ENCODE measurements at regions not wholly inside any gene's neighbourhood (a gene's known extent, or its start where the extent isn't known, plus 50 kb on each side); places are given as distances from the start of the nearest gene placed in this dataset.
A peak's percentile ranks its signal among the peaks of the same experiment; 100 is the strongest.

DNA sequence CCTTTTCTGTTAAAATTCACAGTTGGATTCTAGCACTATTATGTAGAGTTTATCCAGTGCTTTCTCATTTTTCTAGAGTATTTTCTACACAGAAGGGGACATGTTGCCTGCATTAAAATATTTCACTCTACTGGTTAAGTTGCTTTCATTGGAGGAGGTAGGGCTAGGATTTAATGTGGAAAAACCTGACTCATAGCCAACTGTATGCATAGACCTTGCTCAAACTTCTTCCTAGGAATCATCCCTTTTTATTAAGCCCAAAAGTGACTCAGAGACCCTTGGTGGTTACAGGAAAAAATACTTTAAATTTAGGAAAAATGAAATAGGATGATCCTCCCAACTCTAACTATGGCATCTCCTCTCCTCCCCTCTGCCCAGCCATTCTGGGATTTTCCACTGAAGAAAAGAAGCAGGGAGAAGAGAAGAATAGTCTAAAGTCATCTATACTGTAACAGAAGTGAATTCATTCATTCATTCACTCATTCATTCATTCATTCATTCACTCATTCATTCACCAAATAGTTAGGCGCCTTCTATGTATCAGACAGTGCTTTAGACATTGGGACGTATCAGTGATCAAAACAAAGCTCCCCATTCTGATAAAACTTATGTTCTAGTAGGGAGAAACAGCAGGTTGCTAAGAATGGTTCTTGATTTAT, 109.0 kb upstream of the HTR2A start:
- in situ Hi-C loops (cut with MboI; ENCODE audit: low pct_unique_long_range_greater_than_20kb in 2 of 9, low sequenced_read_pairs in 9 of 9, unreplicated experiment in 9 of 9), result no loop called here
- no peak overlapping the region for H3K4me3 ChIP-seq
- no peaks in the 10 kb centered on the region for H3K4me1 ChIP-seq (replicated peaks in 1 of 2)
- no peak for ATAC-seq (replicated peaks in 6 of 8)
- no peak overlapping the region for H3K27ac ChIP-seq
- WGBS, 10 experiments, result 73 to 100% (median 100%) methylated on average over 1 to 2 of the region's 2 CpGs; no CpG with 5 or more reads in 1 of the 10 experiments

DNA sequence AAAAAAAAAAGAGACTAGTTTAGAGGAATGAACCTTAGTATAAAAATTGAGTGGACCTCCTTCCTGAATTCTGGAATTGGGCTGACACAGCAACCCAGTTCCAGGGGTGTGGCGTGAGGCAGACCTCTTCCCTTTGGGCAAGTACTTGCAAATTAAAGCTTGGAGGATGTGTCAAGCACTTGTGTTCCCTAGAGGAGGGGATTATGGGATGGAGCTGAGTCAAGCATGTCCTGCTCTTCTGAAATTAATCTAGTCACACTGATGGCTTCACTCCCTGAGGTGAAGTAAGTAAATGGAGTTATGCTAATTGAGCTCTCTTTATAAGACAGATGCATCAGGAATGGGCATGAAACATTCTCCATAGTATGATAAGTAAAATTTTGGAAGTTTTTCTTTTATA, 107.7 kb upstream of the HTR2A start:
- no peak overlapping the region for H3K27ac ChIP-seq
- peak in 7 of 8 experiments; percentile 49 to 79 (median 64) for ATAC-seq (replicated peaks in 6 of 8)

DNA sequence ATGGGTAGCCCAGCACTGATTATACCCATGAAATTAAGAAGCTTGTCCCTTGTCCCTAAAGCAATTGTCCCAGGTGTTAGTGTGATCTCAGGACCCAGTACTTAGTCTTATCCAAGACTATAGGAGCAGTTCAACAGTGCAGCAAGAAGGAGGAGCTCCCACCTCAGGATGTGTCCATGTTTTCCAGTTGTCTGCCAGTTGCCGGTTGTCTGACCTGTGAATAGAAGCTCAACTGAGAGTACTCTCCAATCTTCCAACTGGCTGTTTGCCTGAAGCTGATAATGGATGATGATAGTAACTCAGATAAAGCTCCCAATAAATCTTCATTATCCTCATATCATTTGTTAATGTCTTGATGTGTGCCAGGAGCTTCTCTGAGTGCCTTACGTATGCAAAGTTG, 107.2 kb upstream of the HTR2A start:
- no peak overlapping the region for H3K4me3 ChIP-seq
- no peak overlapping the region for H3K27ac ChIP-seq
- in situ Hi-C loops (cut with MboI; ENCODE audit: low pct_unique_long_range_greater_than_20kb in 2 of 9, low sequenced_read_pairs in 9 of 9, unreplicated experiment in 9 of 9), result no loop called here
- 0 to 100% (median 60%) methylated on average over 1 to 2 of the region's 2 CpGs; no CpG with 5 or more reads in 3 of the 10 experiments for WGBS, 10 experiments
- peak in 4 of 8 experiments; percentile 20 to 67 (median 52) for ATAC-seq (replicated peaks in 6 of 8)
- H3K4me1 ChIP-seq (replicated peaks in 1 of 2), result no peaks in the 10 kb centered on the region

More for the DNA sequence above, 107.7 kb upstream of the HTR2A start:
- H3K4me1 ChIP-seq (replicated peaks in 1 of 2), result no peaks in the 10 kb centered on the region
- H3K4me3 ChIP-seq, result no peak overlapping the region
- 14 to 67% methylated on average over 1 of the region's 1 CpG; no CpG with 5 or more reads in 8 of the 10 experiments for WGBS, 10 experiments
- in situ Hi-C loops (cut with MboI; ENCODE audit: low pct_unique_long_range_greater_than_20kb in 2 of 9, low sequenced_read_pairs in 9 of 9, unreplicated experiment in 9 of 9), result no loop called here

DNA sequence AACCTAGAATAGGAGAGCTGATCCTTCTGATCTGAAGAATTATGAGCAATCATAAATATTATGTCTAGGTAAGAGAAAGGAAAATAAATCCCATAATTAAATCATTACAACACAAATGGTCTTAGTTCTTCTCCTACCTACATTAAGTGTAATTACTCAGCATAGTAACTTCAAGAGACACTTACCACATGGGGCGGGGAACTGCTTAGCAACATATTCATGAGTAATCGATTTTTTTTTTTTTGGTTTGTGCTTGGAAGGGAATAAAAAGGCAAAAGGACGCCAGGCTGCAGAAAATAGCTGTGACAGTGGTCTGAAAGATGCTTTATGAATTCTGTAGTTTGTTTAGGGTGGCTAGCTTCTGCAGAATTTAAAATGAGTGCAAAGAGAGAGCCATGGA, 103.3 kb upstream of the HTR2A start:
- peak in 2 of 8 experiments; percentile 49 to 59 for ATAC-seq (replicated peaks in 6 of 8)
- in situ Hi-C loops (cut with MboI; ENCODE audit: low pct_unique_long_range_greater_than_20kb in 2 of 9, low sequenced_read_pairs in 9 of 9, unreplicated experiment in 9 of 9), result no loop called here
- H3K27ac ChIP-seq, result no peak overlapping the region
- WGBS, 10 experiments, result 0 to 77% (median 67%) methylated on average over 1 to 3 of the region's 3 CpGs; no CpG with 5 or more reads in 1 of the 10 experiments
- no peak overlapping the region for H3K4me3 ChIP-seq
- H3K4me1 ChIP-seq (replicated peaks in 1 of 2), result no peaks in the 10 kb centered on the region

DNA sequence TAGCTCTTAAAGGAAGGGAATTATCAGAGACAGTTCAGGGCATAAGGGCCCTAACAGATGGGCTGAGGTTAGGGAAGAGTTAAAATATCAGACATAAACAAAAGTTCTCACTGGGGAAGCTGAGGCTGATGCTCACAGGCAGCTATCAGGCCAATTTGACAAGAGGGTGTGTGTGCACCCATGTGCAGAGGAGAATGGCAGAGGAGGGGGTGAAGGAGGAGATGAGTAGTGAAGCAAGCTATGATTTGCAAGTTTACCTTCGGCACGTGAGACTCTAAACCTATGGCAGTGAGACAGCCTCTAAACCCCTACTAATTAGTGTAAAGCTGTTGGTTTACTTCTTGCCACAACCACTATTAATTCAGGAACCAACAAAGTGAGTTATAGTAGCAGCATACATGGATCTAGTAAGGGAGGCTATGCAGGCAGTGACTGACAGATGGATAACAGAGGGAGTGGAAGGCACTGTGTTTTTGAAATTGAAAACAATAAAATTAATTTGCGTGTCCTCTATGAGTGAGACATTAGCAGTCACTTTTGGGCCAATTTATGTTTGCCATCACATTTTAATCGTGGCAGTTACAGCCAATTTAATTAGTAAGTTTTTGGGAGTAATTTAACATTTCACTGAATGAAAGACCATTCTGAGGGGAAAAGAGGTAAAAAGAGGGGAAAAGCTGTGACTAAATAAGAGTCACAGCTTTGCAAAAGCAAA, 99.6 kb upstream of the HTR2A start:
- no peak overlapping the region for H3K27ac ChIP-seq
- no peaks in the 10 kb centered on the region for H3K4me1 ChIP-seq (replicated peaks in 1 of 2)
- WGBS, 10 experiments, result 20 to 100% (median 73%) methylated on average over 1 to 4 of the region's 4 CpGs; no CpG with 5 or more reads in 1 of the 10 experiments
- in situ Hi-C loops (cut with MboI; ENCODE audit: low pct_unique_long_range_greater_than_20kb in 2 of 9, low sequenced_read_pairs in 9 of 9, unreplicated experiment in 9 of 9), result no loop called here
- ATAC-seq (replicated peaks in 6 of 8), result no peak
- no peak overlapping the region for H3K4me3 ChIP-seq

DNA sequence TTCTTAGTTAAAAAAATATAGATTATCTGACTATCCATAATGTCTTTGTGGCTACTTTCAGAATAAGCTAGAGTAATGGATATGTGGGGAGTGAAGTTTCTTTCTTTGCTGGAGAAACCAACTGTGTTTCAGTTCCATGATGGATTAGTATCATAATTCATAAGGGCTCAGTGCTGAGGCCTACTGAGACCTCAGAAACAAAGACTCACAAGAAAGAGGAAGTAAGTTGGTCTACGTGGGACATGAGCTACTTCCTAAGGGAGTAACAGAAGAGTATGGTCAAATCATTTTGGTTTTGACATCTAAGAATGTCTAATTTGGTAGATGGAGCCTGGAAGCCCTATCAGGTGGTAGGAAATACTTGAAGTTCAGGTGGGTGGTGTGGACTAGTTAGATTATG, 99.0 kb upstream of the HTR2A start:
- in situ Hi-C loops (cut with MboI; ENCODE audit: low pct_unique_long_range_greater_than_20kb in 2 of 9, low sequenced_read_pairs in 9 of 9, unreplicated experiment in 9 of 9), result no loop called here
- H3K4me1 ChIP-seq (replicated peaks in 1 of 2), result no peaks in the 10 kb centered on the region
- ATAC-seq (replicated peaks in 6 of 8), result no peak
- no peak overlapping the region for H3K4me3 ChIP-seq
- H3K27ac ChIP-seq, result no peak overlapping the region
- 20 to 100% (median 60%) methylated on average over 1 of the region's 1 CpG; no CpG with 5 or more reads in 1 of the 10 experiments for WGBS, 10 experiments

DNA sequence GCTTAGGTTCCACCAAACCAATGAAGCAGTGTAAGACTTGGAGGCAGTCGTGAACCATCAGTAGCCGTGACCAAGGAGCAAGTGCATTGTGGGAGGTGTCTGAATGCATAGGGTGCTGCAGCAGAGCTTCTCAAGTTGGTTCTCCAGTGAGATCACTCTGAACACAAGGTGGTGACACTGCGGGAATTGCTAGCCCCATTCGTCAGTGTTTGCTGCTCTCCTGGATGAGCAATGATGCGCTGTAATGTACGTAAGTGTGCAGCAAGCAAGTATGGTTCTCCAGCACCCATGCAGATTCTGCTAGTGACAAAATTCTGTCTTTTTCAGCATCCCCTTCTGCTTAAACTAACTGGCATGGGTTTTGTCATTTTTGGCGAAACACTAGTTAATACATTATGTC, 97.6 kb upstream of the HTR2A start:
- Histone ChIP-seq H3K27ac (no peak overlapping the region), H3K4me1 (replicated peaks in 1 of 2) (no peaks in the 10 kb centered on the region), H3K4me3 (no peak overlapping the region)
- in situ Hi-C loops (cut with MboI; ENCODE audit: low pct_unique_long_range_greater_than_20kb in 2 of 9, low sequenced_read_pairs in 9 of 9, unreplicated experiment in 9 of 9), result no loop called here
- ATAC-seq (replicated peaks in 6 of 8), result no peak
- WGBS, 10 experiments, result 75 to 100% (median 88%) methylated on average over 1 to 5 of the region's 7 CpGs; no CpG with 5 or more reads in 2 of the 10 experiments

DNA sequence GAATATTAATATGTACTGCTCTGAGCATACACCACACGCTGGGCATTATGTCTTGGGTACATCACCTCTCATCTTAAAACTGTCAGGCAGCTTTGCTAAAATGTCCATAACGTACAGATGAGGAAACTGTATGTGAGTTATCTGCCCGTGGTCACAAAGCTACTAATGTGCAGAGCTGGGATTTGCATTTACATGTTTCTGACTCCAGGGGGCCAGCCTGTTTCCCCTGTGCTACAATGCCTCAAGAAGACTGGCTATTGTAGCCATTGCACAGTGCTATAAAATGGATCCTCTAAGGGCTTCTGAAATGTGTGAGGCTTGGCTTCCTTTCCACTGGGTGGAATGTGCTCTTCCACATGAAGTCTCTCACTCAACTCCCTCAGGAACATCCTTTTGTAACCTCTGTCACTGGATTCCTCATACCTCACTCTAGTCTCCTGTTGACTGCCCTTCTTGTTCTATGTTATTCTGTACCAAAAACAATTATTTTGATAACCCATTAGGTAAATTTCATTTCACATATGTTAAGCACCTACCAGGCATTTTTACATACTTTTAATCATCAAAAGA, 95.6 kb upstream of the HTR2A start:
- in situ Hi-C loops (cut with MboI; ENCODE audit: low pct_unique_long_range_greater_than_20kb in 2 of 9, low sequenced_read_pairs in 9 of 9, unreplicated experiment in 9 of 9), result no loop called here
- no peak overlapping the region for H3K4me3 ChIP-seq
- WGBS, 10 experiments, result 50 to 100% (median 86%) methylated on average over 1 to 3 of the region's 3 CpGs; no CpG with 5 or more reads in 1 of the 10 experiments
- no peak overlapping the region for H3K27ac ChIP-seq
- H3K4me1 ChIP-seq (replicated peaks in 1 of 2), result no peaks in the 10 kb centered on the region
- peak in 1 of 8 experiments; percentile 32 for ATAC-seq (replicated peaks in 6 of 8)

DNA sequence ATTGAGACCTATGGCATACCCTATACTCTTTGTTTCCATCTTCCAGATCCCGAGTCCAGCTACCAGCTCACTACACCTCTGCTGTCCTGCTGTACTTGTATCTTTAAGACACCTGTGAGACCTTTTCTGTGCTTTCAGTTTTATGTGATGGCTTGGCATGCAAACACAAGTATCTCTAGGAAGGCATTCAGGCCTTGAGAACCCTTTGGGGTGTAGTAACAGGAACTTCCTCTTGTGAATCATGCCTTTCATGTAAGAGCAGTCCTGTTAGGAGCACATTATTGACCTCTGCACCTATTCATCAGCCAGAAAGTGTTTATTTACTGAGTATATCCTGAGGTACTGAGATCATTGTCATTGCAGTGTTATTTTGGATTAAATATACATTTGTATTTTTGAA, 87.0 kb upstream of the HTR2A start:
- in situ Hi-C loops (cut with MboI; ENCODE audit: low pct_unique_long_range_greater_than_20kb in 2 of 9, low sequenced_read_pairs in 9 of 9, unreplicated experiment in 9 of 9), result no loop called here
- Histone ChIP-seq H3K27ac (no peak overlapping the region), H3K4me1 (replicated peaks in 1 of 2) (no peaks in the 10 kb centered on the region), H3K4me3 (no peak overlapping the region)
- ATAC-seq (replicated peaks in 6 of 8), result no peak
- WGBS, 10 experiments, result 67 to 100% (median 100%) methylated on average over 1 of the region's 1 CpG; no CpG with 5 or more reads in 5 of the 10 experiments

DNA sequence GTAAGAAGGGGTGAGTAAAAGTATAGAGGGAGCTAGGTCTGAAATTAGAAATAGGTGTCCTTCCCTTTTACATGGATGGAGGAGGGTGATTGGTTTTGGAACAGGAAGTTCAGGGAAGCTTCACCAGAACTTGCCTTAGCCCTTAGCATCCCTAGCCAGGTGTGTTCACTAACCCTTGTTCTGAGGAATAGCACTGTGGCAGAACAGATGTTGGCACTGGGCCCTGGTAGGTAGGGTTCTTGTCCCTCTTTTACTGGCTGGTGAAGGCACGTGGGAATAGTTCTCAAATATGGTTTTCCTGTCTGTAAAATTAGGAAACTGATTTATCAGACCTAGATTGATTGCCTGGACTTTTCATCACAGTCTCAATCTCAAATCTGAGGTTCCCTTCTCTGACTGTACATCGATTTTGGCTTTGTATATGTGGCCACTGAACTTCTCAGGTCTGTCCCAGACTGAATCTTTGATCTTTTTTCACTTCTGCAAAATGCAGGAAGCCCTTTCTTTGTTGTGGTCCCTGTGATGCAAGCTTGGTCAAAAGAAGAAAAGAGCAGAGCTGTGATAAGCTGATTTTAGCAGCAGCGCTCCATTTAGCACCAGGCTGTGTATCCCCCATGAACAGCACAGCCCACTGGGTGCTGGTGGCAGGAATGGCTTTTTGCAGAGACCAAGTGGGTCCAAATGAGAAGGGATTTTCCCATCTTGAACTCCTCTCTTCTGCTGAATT, 86.2 kb upstream of the HTR2A start:
- ATAC-seq (replicated peaks in 6 of 8), result no peak
- Histone ChIP-seq H3K27ac (no peak overlapping the region), H3K4me3 (no peak overlapping the region), H3K4me1 (replicated peaks in 1 of 2) (no peaks in the 10 kb centered on the region)
- in situ Hi-C loops (cut with MboI; ENCODE audit: low pct_unique_long_range_greater_than_20kb in 2 of 9, low sequenced_read_pairs in 9 of 9, unreplicated experiment in 9 of 9), result no loop called here
- WGBS, 10 experiments, result 0 to 64% (median 56%) methylated on average over 1 to 3 of the region's 3 CpGs; no CpG with 5 or more reads in 4 of the 10 experiments

DNA sequence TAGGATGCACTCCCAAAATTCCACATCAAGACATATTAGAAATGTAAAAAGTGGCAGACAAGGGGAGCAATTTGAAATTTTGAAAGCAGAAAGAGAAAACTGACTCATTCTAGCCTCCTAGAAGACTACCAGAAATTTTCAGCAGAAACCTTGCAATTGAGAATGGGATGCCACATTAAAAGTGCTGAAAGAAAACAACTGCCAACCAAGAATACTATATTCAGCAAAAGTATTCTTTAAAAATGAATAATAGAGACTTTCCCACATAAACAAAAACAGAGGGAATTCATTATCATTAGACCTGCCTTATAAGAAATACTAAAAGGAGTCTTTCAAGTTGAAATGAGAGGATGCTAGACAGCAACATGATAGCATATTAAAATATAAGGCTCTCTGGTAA, 78.3 kb upstream of the HTR2A start:
- in situ Hi-C loops (cut with MboI; ENCODE audit: low pct_unique_long_range_greater_than_20kb in 2 of 9, low sequenced_read_pairs in 9 of 9, unreplicated experiment in 9 of 9), result no loop called here
- Histone ChIP-seq H3K4me3 (no peak overlapping the region), H3K27ac (no peak overlapping the region), H3K4me1 (replicated peaks in 1 of 2) (no peaks in the 10 kb centered on the region)
- no peak for ATAC-seq (replicated peaks in 6 of 8)

DNA sequence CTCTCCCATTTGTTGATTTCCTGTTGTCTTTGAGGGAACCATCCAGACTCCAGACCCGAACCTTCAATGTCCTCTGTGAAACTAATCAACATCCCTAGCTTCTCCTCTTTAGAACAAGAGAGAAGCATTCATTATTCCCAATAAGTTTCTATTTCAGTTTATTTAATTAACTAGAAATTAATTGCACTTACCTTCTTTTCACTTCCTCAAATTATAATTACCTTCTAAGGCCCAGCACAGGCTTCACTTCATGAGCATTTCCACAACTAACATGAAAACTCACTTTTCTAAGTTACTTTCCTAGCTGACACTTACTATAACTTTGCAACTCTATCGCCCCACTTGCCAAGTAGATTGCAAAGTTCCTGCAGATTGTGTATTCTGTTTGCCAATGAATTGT, 71.6 kb upstream of the HTR2A start:
- in situ Hi-C loops (cut with MboI; ENCODE audit: low pct_unique_long_range_greater_than_20kb in 2 of 9, low sequenced_read_pairs in 9 of 9, unreplicated experiment in 9 of 9), result loop anchor here in 1 of 9 experiments (25.0 kb wide), 1 partner anchor 619 kb away; no protein-coding TSS in a partner anchor
- WGBS, 10 experiments, result 59 to 94% (median 83%) methylated on average over 1 to 2 of the region's 2 CpGs; no CpG with 5 or more reads in 1 of the 10 experiments
- no peak overlapping the region for H3K27ac ChIP-seq
- H3K4me3 ChIP-seq, result no peak overlapping the region
- H3K4me1 ChIP-seq (replicated peaks in 1 of 2), result no peaks in the 10 kb centered on the region
- ATAC-seq (replicated peaks in 6 of 8), result no peak

Measured in motor neuron (in vitro differentiated cells).